DOHH2 (cell line): ENCODE measurements at regions not wholly inside any gene's neighbourhood (a gene's known extent, or its start where the extent isn't known, plus 50 kb on each side); places are given as distances from the start of the nearest gene placed in this dataset.

Experiments
- H3F3A ChIP-seq: fragments of 200-600 bp; sonication (generic), shearing (Covaris generic); 2 replicates; pipeline ENCODE4 v1.6.0; 2016; ENCODE audit warnings: antibody characterized with exemption, mild to moderate bottlenecking; ENCODE audit not compliant: control insufficient read depth, insufficient read depth
- H3K27ac ChIP-seq: fragments of 200-600 bp; sonication (generic); 2 replicates; pipeline ENCODE4 v1.5.1; 2014; ENCODE audit warnings: low read depth, mild to moderate bottlenecking, low read length, moderate library complexity
- H3K27me3 ChIP-seq: fragments of 200-600 bp; sonication (generic); 2 replicates; pipeline ENCODE4 v1.6.1; 2014; ENCODE audit warnings: mild to moderate bottlenecking, low read length, mixed read lengths; ENCODE audit not compliant: control insufficient read depth
- H3K36me3 ChIP-seq: fragments of 200-600 bp; sonication (generic); 2 replicates; pipeline ENCODE4 v1.6.1; 2014; ENCODE audit warnings: mild to moderate bottlenecking, low read length, moderate library complexity, mixed read lengths; ENCODE audit not compliant: control insufficient read depth
- H3K4me1 ChIP-seq: fragments of 200-600 bp; sonication (generic); 2 replicates; pipeline ENCODE4 v1.6.1; 2014; ENCODE audit warnings: mild to moderate bottlenecking, low read length, mixed read lengths; ENCODE audit not compliant: control insufficient read depth
- H3K4me2 ChIP-seq: fragments of 200-600 bp; sonication (generic); 2 replicates; pipeline ENCODE4 v1.6.0; 2014; ENCODE audit warnings: mild to moderate bottlenecking, low read length, moderate library complexity
- H3K4me3 ChIP-seq: fragments of 200-600 bp; sonication (generic); 2 replicates; pipeline ENCODE4 v1.5.1; 2014; ENCODE audit warnings: mild to moderate bottlenecking, low read length, mixed read lengths
- H3K79me2 ChIP-seq: fragments of 200-600 bp; sonication (generic); 2 replicates; pipeline ENCODE4 v1.6.1; 2014; ENCODE audit warnings: mild to moderate bottlenecking, low read length, mixed read lengths; ENCODE audit not compliant: control insufficient read depth
- H3K9me2 ChIP-seq: fragments of 200-600 bp; sonication (generic); replicated peaks from 2 replicates; pipeline ENCODE4 v1.6.1; 2014; ENCODE audit warnings: mild to moderate bottlenecking, low read length, mixed read lengths; ENCODE audit not compliant: control insufficient read depth
- H3K9me3 ChIP-seq: fragments of 200-600 bp; sonication (generic); 2 replicates; pipeline ENCODE4 v1.6.1; 2014; ENCODE audit warnings: antibody characterized with exemption, low read length, mixed read lengths; ENCODE audit not compliant: control insufficient read depth, insufficient read depth
- H4K20me1 ChIP-seq: fragments of 200-600 bp; sonication (generic); 2 replicates; pipeline ENCODE4 v1.6.0; 2014; ENCODE audit warnings: low read depth, mild to moderate bottlenecking, antibody characterized with exemption, low read length, moderate library complexity; ENCODE audit not compliant: control insufficient read depth, insufficient read depth
- EZH2phosphoT487 ChIP-seq: fragments of 200-600 bp; sonication (generic); IDR thresholded peaks from 2 replicates; pipeline ENCODE4 v1.6.1; 2017; ENCODE audit warnings: borderline replicate concordance, mild to moderate bottlenecking, antibody characterized with exemption, low read length, moderate library complexity, mixed read lengths
- TF ChIP-seq, protein P1 (sequence below): fragments of 200-600 bp; sonication (generic); IDR thresholded peaks from one replicate; pipeline ENCODE4 v1.5.1; 2014; ENCODE audit warnings: antibody characterized with exemption, mild to moderate bottlenecking, low read depth, low read length; ENCODE audit not compliant: poor library complexity, severe bottlenecking

- H3F3A ChIP-seq: no peaks in the 10 kb centered on the region
- H3K36me3 ChIP-seq: no peaks in the 10 kb centered on the region
- no peak overlapping the region for H3K4me2 ChIP-seq
- H3K9me3 ChIP-seq: no peaks in the 10 kb centered on the region
- peaks cover 4% of the 10 kb centered on the region for H3K4me1 ChIP-seq
- H3K4me3 ChIP-seq: no peak overlapping the region
- no peak overlapping the region for H3K27ac ChIP-seq
- H4K20me1 ChIP-seq: no peaks in the 10 kb centered on the region
- TF ChIP-seq, protein P1, sequence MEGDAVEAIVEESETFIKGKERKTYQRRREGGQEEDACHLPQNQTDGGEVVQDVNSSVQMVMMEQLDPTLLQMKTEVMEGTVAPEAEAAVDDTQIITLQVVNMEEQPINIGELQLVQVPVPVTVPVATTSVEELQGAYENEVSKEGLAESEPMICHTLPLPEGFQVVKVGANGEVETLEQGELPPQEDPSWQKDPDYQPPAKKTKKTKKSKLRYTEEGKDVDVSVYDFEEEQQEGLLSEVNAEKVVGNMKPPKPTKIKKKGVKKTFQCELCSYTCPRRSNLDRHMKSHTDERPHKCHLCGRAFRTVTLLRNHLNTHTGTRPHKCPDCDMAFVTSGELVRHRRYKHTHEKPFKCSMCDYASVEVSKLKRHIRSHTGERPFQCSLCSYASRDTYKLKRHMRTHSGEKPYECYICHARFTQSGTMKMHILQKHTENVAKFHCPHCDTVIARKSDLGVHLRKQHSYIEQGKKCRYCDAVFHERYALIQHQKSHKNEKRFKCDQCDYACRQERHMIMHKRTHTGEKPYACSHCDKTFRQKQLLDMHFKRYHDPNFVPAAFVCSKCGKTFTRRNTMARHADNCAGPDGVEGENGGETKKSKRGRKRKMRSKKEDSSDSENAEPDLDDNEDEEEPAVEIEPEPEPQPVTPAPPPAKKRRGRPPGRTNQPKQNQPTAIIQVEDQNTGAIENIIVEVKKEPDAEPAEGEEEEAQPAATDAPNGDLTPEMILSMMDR: no peak
- TF ChIP-seq EZH2phosphoT487: no peak
- H3K79me2 ChIP-seq: no peaks in the 10 kb centered on the region
- no peaks in the 10 kb centered on the region for H3K27me3 ChIP-seq
- H3K9me2 ChIP-seq: no peaks in the 10 kb centered on the region
These were observed 69.4 kb downstream of the TOMM20 start for GRCh38 chr1:235059221-235059620.

DNA sequence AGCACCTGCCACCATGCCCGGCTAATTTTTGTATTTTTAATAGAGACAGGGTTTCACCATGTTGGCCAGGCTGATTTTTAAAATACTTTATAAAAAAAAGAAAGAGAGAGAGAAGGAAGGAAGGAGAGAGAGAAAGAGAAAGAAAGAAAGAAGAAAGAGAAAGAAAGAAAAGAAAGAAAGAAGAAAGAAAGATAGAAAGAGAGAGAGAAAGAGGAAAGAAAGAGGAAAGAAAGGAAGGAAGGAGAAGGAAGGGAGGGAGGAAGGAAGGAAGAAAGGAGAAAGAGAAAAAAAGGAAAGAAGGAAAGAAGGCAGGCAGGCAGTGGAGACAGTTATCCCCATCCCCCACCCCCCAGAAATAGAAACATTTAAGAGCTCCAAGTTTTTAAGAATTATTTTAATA is 69.9 kb downstream of the TOMM20 start:
- Histone ChIP-seq H3K4me2 (no peak overlapping the region), H3F3A (no peaks in the 10 kb centered on the region), H3K27ac (no peak overlapping the region), H3K36me3 (no peaks in the 10 kb centered on the region), H4K20me1 (no peaks in the 10 kb centered on the region), H3K79me2 (no peaks in the 10 kb centered on the region), H3K27me3 (no peaks in the 10 kb centered on the region), H3K4me1 (peaks cover 4% of the 10 kb centered on the region), H3K9me2 (no peaks in the 10 kb centered on the region), H3K4me3 (no peak overlapping the region), H3K9me3 (no peaks in the 10 kb centered on the region)
- TF ChIP-seq, protein P1: no peak
- no peak for TF ChIP-seq EZH2phosphoT487

- Histone ChIP-seq H3K9me3 (no peaks in the 10 kb centered on the region), H3K27ac (no peak overlapping the region)
- TF ChIP-seq, protein P1: no peak
- no peak for TF ChIP-seq EZH2phosphoT487
These were observed 71.0 kb downstream of the TOMM20 start for GRCh38 chr1:235057385-235058306.

More at GRCh38 chr1:235057385-235058306, 71.0 kb downstream of the TOMM20 start:
- H3K4me2 ChIP-seq: no peak overlapping the region
- H3K9me2 ChIP-seq: no peaks in the 10 kb centered on the region
- no peaks in the 10 kb centered on the region for H3K4me1 ChIP-seq
- H3K79me2 ChIP-seq: no peaks in the 10 kb centered on the region
- H3F3A ChIP-seq: no peaks in the 10 kb centered on the region
- peaks cover 2% of the 10 kb centered on the region; the same call in 1 of the 2 replicates for H3K27me3 ChIP-seq
- no peak overlapping the region for H3K4me3 ChIP-seq
- H4K20me1 ChIP-seq: no peaks in the 10 kb centered on the region
- H3K36me3 ChIP-seq: no peaks in the 10 kb centered on the region
